HS-5 (cell line): ENCODE measurements at regions not wholly inside any gene's neighbourhood (a gene's known extent, or its start where the extent isn't known, plus 50 kb on each side); places are given as distances from the start of the nearest gene placed in this dataset.
A peak's percentile ranks its signal among the peaks of the same experiment; 100 is the strongest.

Experiments used
- DNase-seq: peaks from one replicate; pipeline ENCODE4 v3.0.0-alpha.2; 2012; ENCODE audit warnings: low read depth

GRCh38 chr7:114857605-114858004 lies 64.3 kb upstream of the MDFIC start:
- DNase-seq = no peak

- DNase-seq = no peak
These were observed 62.4 kb upstream of the MDFIC start for GRCh38 chr7:114859477-114859876.

- DNase-seq = no peak
These were observed 61.7 kb upstream of the MDFIC start for GRCh38 chr7:114860206-114860605.

GRCh38 chr7:114862406-114862805 lies 59.5 kb upstream of the MDFIC start:
- DNase-seq = no peak

GRCh38 chr7:114864278-114864677 lies 57.6 kb upstream of the MDFIC start:
- peak; percentile 24 for DNase-seq

- no peak for DNase-seq
These were observed 56.3 kb upstream of the MDFIC start for GRCh38 chr7:114865564-114865963.
